Trophoblast cell (in vitro differentiated cells and primary cell): ENCODE measurements at regions not wholly inside any gene's neighbourhood (a gene's known extent, or its start where the extent isn't known, plus 50 kb on each side); places are given as distances from the start of the nearest gene placed in this dataset.
A peak's percentile ranks its signal among the peaks of the same experiment; 100 is the strongest.
"Not testable (repeated sequence)": the region's sequence is repeated elsewhere in the genome, so short reads cannot be mapped to it uniquely, and the experiment has no call there.

Experiments
- DNase-seq, 2 donors: peaks; one replicate each; pipeline ENCODE4 v3.0.0-alpha.2; 2016
- H2AFZ ChIP-seq: 2 replicates; pipeline ENCODE4 v1.6.1; 2013; ENCODE audit warnings: low read length, moderate library complexity, mild to moderate bottlenecking; ENCODE audit not compliant: insufficient read depth, poor library complexity
- H2AK5ac ChIP-seq: 2 replicates; pipeline ENCODE4 v1.6.1; 2013; ENCODE audit warnings: mild to moderate bottlenecking, low read length
- H2BK120ac ChIP-seq: 2 replicates; pipeline ENCODE4 v1.6.1; 2013; ENCODE audit warnings: low read length, mild to moderate bottlenecking, moderate library complexity; ENCODE audit not compliant: insufficient read depth, poor library complexity
- H2BK12ac ChIP-seq: 2 replicates; pipeline ENCODE4 v1.6.1; 2013; ENCODE audit warnings: mild to moderate bottlenecking, low read length, moderate library complexity
- H2BK5ac ChIP-seq: 2 replicates; pipeline ENCODE4 v1.6.1; 2013; ENCODE audit warnings: low read length, low read depth, moderate library complexity, mild to moderate bottlenecking; ENCODE audit not compliant: poor library complexity
- H3K14ac ChIP-seq: 2 replicates; pipeline ENCODE4 v1.6.1; 2013; ENCODE audit warnings: mild to moderate bottlenecking, low read length
- H3K18ac ChIP-seq: 2 replicates; pipeline ENCODE4 v1.6.1; 2013; ENCODE audit warnings: mild to moderate bottlenecking, low read length
- H3K23ac ChIP-seq: 2 replicates; pipeline ENCODE4 v1.6.1; 2013; ENCODE audit warnings: low read length
- H3K27ac ChIP-seq: 2 replicates; pipeline ENCODE4 v1.5.1; 2013; ENCODE audit warnings: low read depth, mild to moderate bottlenecking, inconsistent platforms, low read length, moderate library complexity
- H3K27me3 ChIP-seq: 2 replicates; pipeline ENCODE4 v1.6.1; 2013; ENCODE audit warnings: inconsistent platforms, mild to moderate bottlenecking, low read length, moderate library complexity; ENCODE audit not compliant: insufficient read depth
- H3K36me3 ChIP-seq, 2 experiments: 1 replicate in 1 of 2; 2 replicates in 1 of 2; pipeline ENCODE4 v1.6.1; 2013; ENCODE audit warnings: low read length in 2 of 2, mild to moderate bottlenecking in 2 of 2, moderate library complexity in 1 of 2; ENCODE audit not compliant: insufficient read depth in 2 of 2, control insufficient read depth in 1 of 2
- H3K4ac ChIP-seq: 2 replicates; pipeline ENCODE4 v1.6.1; 2013; ENCODE audit warnings: low read depth, mild to moderate bottlenecking, low read length, moderate library complexity
- H3K4me1 ChIP-seq, 2 experiments: 1 replicate in 1 of 2; 2 replicates in 1 of 2; pipeline ENCODE4 v1.6.1; 2013; ENCODE audit warnings: low read length in 2 of 2, mild to moderate bottlenecking in 2 of 2, moderate library complexity in 1 of 2; ENCODE audit not compliant: insufficient read depth in 2 of 2, control insufficient read depth in 1 of 2
- H3K4me2 ChIP-seq: 2 replicates; pipeline ENCODE4 v1.6.1; 2013; ENCODE audit warnings: inconsistent platforms, mild to moderate bottlenecking, low read length, moderate library complexity
- H3K4me3 ChIP-seq: 2 replicates; pipeline ENCODE4 v1.5.1; 2013; ENCODE audit warnings: mild to moderate bottlenecking, low read depth, low read length, inconsistent platforms
- H3K79me1 ChIP-seq: one replicate; pipeline ENCODE4 v1.6.1; 2013; ENCODE audit warnings: low read length
- H3K79me2 ChIP-seq: 2 replicates; pipeline ENCODE4 v1.6.1; 2013; ENCODE audit warnings: low read length, mild to moderate bottlenecking; ENCODE audit not compliant: control insufficient read depth, insufficient read depth, poor library complexity
- H3K9ac ChIP-seq: 2 replicates; pipeline ENCODE4 v1.6.1; 2013; ENCODE audit warnings: mild to moderate bottlenecking, low read length
- H3K9me3 ChIP-seq: 2 replicates; pipeline ENCODE4 v1.6.1; 2013; ENCODE audit warnings: low read depth, mild to moderate bottlenecking, control low read depth, inconsistent platforms, low read length; ENCODE audit not compliant: insufficient read depth
- H4K12ac ChIP-seq: 2 replicates; pipeline ENCODE4 v1.6.1; 2013; ENCODE audit warnings: low read depth, mild to moderate bottlenecking, low read length, moderate library complexity
- H4K8ac ChIP-seq: 2 replicates; pipeline ENCODE4 v1.6.1; 2013; ENCODE audit warnings: low read depth, mild to moderate bottlenecking, low read length, moderate library complexity
- H4K91ac ChIP-seq: one replicate; pipeline ENCODE4 v1.6.1; 2013; ENCODE audit warnings: low read depth, mild to moderate bottlenecking, low read length, moderate library complexity
- WGBS: extraction: QIAGEN DNeasy Blood & Tissue Kit; methylation state at CpG from one replicate; pipeline ENCODE4 v1.1.7; 2013; ENCODE audit warnings: missing lambda C conversion rate; ENCODE audit not compliant: insufficient read length, insufficient coverage; ENCODE audit errors: extremely low coverage; 5-methylcytosine and 5-hydroxymethylcytosine counted together

DNA sequence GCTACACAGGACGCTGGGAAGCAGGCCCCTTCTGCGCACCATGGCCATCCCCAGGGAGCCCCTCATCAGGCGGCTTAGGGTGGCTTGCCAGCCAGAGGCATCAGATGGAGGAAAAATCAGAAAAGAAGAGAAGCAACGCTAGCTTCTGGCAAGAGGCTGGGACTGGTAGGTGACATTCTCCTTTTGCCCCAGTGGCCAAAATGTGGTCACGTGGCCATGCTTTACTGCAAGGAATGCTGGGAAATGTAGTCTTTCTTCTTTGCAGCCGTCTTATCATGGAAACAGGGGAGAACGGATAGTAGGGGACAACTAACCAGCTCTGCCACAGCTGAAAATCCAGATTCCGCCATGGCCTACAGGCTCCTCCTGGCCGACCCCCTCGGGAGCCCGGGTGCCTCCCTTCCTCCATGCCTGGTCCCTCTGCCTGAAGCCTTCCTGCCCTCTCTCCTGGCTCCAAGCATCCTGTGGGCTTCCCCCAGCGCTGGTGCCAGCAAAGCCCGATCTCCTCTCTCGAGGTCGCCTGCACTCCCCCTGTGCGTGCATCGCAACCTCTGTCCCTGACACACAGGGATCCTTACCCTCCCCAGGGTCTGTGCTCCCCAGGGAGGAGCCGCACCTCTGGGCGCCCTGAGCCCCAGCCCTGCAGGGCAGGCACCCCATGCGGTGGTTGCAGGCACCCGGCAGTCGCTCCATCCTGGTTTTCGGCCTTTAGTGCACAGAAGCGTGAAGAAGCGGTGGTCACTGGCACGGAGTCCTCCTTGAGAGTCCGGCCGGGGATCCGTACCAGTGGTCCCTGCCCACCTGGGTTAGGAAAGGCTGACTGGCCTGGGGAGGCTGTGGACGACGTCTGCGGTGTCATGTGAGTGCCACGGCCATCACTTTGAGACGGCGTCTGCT lies 307.7 kb downstream of the TP53TG3F start:
- H3K9me3 ChIP-seq, H3K4me3 ChIP-seq, H4K91ac ChIP-seq, H2BK12ac ChIP-seq, H3K79me2 ChIP-seq, H2AK5ac ChIP-seq, H2BK5ac ChIP-seq, H4K12ac ChIP-seq, H3K9ac ChIP-seq, H3K36me3 ChIP-seq, H3K4me1 ChIP-seq, H3K4ac ChIP-seq, H2BK120ac ChIP-seq, H4K8ac ChIP-seq, H2AFZ ChIP-seq, H3K23ac ChIP-seq, H3K18ac ChIP-seq, H3K14ac ChIP-seq, H3K27me3 ChIP-seq, H3K27ac ChIP-seq, H3K4me2 ChIP-seq, DNase-seq, H3K79me1 ChIP-seq: not testable (repeated sequence)
- WGBS = no CpG with 5 or more reads among the region's 35 CpGs

DNA sequence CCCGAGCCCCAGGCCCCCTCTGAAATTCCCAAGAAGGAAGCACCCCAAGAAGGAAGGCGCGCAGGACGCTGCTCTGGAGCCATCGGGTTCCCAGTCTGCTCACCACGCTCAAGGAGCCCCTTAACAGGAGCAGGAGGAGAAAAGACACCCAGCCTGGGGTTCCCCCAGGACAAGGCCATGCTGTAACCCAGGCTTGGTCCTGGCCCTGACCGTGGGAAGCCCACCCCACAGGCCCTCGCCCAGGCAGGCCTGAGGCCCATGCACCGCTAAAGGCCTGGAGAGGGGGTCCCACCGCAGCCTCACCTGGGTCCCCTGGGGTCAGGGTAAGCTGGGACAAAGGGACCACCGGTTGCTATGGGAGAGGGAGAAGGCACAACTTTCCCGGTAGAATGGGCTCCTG lies 309.3 kb downstream of the TP53TG3F start:
- not testable (repeated sequence) for H2BK5ac ChIP-seq, H3K9ac ChIP-seq, H2BK120ac ChIP-seq, H3K4me2 ChIP-seq, DNase-seq, H3K79me1 ChIP-seq, H3K27me3 ChIP-seq, H3K4ac ChIP-seq, H4K91ac ChIP-seq, H3K14ac ChIP-seq, H2AFZ ChIP-seq, H4K12ac ChIP-seq, H3K4me1 ChIP-seq, H4K8ac ChIP-seq, H2BK12ac ChIP-seq, H3K9me3 ChIP-seq, H3K4me3 ChIP-seq, H3K36me3 ChIP-seq, H2AK5ac ChIP-seq, H3K27ac ChIP-seq, H3K23ac ChIP-seq, H3K18ac ChIP-seq, H3K79me2 ChIP-seq
- WGBS = no CpG with 5 or more reads among the region's 12 CpGs

DNA sequence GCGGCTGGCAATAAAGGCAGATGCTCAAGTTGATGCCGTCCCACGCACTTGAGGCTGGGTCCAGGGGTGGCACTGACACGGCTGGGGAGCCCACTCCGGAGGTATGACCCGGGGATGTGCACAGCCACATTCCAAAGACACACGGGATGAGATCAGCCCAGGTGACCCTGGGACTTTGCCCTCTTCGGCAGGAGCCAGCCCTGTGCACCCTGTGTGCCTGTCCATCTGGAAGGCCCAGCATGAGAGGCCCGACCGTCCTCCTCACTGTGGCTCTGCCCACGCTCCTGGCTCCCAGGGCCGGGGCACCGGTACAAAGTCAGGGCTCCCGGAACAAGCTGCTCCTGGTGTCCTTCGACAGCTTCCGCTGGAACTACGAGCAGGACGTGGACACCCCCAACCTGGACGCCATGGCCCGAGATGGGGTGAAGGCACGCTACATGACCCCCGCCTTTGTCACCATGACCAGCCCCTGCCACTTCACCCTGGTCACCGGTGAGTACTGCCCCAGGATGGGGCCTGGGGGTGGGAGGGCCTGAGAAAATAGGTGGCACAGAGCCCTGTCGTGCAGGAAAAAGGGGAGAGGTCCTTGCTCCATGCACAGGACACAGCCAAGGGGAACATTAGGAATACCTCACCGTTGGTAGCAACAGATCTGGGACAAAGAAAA lies 309.9 kb downstream of the TP53TG3F start:
- H3K9ac ChIP-seq, H3K4ac ChIP-seq, H3K27ac ChIP-seq, H2BK120ac ChIP-seq, H3K27me3 ChIP-seq, H4K91ac ChIP-seq, H4K12ac ChIP-seq, H3K4me1 ChIP-seq, H4K8ac ChIP-seq, H3K4me2 ChIP-seq, H3K9me3 ChIP-seq, H3K23ac ChIP-seq, H3K18ac ChIP-seq, H3K14ac ChIP-seq, H2BK12ac ChIP-seq, H3K79me1 ChIP-seq, H3K79me2 ChIP-seq, H2AFZ ChIP-seq, H2BK5ac ChIP-seq, H3K4me3 ChIP-seq, H2AK5ac ChIP-seq, H3K36me3 ChIP-seq, DNase-seq: not testable (repeated sequence)
- WGBS = no CpG with 5 or more reads among the region's 25 CpGs

DNA sequence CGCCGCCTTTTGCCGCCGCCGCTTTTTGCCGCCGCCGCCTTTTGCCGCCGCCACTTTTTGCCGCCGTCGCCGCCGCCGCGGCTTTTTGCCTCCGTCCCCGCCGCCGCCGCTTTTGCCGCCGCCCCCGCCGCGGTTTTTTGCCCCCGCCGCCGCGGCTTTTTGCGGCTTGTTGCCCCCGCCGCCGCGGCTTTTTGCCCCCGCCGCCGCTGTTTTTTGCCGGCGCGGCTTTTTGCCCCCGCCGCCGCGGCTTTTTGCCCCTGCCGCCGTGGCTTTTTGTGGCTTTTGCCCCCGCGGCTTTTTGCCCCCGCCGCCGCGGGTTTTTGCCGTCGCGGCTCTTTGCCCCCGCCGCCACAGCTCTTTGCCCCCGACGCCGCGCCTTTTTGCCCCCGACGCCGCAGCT lies 311.1 kb downstream of the TP53TG3F start:
- not testable (repeated sequence) for H3K4me2 ChIP-seq, H3K14ac ChIP-seq, H4K12ac ChIP-seq

More for the DNA sequence above, 311.1 kb downstream of the TP53TG3F start:
- H4K91ac ChIP-seq, H2AK5ac ChIP-seq, H3K79me2 ChIP-seq, H3K4me1 ChIP-seq, H3K9me3 ChIP-seq, H3K79me1 ChIP-seq, H2BK120ac ChIP-seq, H3K27ac ChIP-seq, H2BK12ac ChIP-seq, H3K18ac ChIP-seq, H3K9ac ChIP-seq, H3K23ac ChIP-seq, H3K36me3 ChIP-seq, H3K27me3 ChIP-seq, H2AFZ ChIP-seq, H3K4me3 ChIP-seq, H4K8ac ChIP-seq, H2BK5ac ChIP-seq, H3K4ac ChIP-seq: not testable (repeated sequence)
- peak in 1 of 2 donors; percentile 5 for DNase-seq
- no CpG with 5 or more reads among the region's 66 CpGs for WGBS
